ENCODE measurements at regions not wholly inside any gene's neighbourhood (a gene's known extent, or its start where the extent isn't known, plus 50 kb on each side); places are given as distances from the start of the nearest gene placed in this dataset.
"Not testable (repeated sequence)": the region's sequence is repeated elsewhere in the genome, so short reads cannot be mapped to it uniquely, and the experiment has no call there.

- TF ChIP-seq PPARA (CRISPR knock-in tag; IDR thresholded peaks at IDR 0.05; ENCODE audit: borderline replicate concordance); PATZ1 (CRISPR knock-in tag; IDR thresholded peaks at IDR 0.05; ENCODE audit: borderline replicate concordance); ZFP30 (CRISPR knock-in tag; IDR thresholded peaks at IDR 0.05); ZNF70 (CRISPR knock-in tag; IDR thresholded peaks at IDR 0.05); TOX (CRISPR knock-in tag; IDR thresholded peaks at IDR 0.05; ENCODE audit: borderline replicate concordance); RARB (CRISPR knock-in tag; IDR thresholded peaks at IDR 0.05); ZNF565 (CRISPR knock-in tag; conservative IDR thresholded peaks at IDR 0.05; ENCODE audit: low read depth); ZFP3 (CRISPR knock-in tag; IDR thresholded peaks at IDR 0.05); ESRRG (CRISPR knock-in tag; IDR thresholded peaks at IDR 0.05): not testable (repeated sequence)
Observed at GRCh38 chr1:222977294-222977693, 162.5 kb downstream of the DISP1 start.
